ENCODE measurements at regions not wholly inside any gene's neighbourhood (a gene's known extent, or its start where the extent isn't known, plus 50 kb on each side); places are given as distances from the start of the nearest gene placed in this dataset.

DNA sequence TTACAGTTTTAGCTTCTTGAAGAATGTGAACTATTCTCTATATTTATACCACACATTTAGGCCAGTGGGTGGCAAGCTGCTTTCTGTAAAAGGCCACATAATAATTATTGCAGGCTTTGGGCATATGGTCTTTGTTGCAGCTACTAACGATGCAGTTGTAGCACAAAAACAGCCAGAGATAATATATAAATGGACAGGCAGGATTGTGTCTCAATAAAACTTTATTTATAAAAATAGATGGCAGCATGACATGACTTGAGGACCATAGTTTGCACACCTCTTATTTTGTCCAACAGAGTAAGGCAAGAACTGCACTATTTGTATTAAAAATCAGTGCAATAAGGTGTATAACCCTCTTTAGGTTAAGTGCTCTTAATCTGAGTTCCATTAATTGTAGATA is 415.0 kb downstream of the ANXA1 start:
- no peak for DNase-seq

DNA sequence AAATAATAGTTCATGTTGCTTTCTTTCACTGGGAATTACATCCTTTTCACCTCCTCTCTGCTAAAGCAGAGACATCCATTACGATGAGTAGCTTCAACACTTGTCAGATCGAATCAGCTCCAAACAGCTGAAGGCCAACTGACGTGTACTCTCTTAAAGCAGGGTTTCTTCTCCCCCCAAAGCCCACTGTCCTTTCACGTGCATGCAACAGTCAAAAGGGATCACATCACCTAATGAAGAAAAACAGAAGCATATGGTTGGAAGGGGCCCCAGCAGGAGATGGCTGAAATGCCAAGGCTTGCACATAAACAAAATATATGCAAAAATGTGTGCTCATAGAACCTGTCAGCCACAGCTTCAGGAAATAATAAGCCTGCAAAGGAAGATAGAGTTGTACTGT is 421.6 kb downstream of the ANXA1 start:
- DNase-seq = no peak

DNA sequence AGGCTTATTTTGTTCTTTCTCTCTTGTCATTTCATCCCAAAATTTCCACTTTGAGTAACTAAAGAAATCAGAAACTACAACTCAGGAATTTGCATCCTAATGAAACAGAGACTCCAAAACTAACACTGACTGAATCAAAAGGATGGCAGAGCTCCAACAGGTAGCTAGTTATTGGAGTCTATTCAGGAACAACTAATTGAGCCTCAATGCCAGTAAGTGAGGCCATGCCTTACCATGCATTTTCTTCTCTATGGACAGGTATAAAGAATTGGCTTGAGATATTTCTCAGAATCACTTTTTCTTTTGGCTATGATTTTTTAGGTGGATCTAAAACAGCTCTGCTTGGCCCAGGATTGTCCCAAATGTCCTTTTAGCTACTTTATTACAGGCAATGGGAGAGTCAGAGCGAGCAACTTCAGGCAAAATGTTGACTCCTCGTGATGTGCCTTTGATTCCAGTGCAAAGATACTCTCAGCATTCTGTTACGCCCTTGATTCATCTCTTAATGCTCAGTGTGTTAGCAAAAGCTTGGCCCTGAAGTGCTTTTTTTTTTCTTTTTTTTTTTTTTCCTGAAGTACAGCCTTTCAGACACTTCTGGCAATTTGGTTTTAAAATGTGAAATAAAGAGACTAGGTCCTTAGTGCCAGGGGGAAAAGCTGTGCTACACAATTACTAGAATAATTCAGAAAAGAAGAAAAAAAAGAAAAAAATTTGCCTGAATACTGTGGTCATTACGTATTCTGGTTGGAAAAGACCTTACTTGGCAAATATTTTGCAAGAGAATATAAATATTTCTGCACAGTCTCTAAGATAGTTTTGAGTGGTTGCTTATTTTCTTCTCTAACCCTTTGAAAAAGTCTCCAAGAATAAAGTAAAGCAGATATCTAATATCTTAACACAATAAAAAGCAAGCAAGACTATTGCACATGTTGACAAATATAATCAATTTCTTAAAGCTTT is 423.7 kb downstream of the ANXA1 start:
- no peak for DNase-seq

DNA sequence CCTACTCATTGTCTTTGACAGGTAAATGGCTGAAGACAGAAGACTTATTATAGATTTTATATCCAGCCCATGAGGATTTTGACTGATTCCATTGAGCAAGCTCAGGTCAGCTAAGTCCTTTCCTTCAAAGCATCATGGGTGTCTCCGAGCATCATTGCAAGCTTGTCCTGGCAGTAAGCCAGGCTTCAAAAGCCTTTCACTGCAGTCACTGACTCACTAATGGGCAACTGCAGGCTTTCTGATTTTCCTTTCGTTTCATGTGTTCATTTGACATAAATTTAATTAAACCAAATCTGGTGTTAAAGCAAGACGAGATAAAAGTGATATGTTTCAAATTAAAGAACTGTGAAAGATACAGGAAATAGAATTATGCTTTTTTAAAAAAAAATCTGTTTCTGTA is 426.2 kb downstream of the ANXA1 start:
- no peak for DNase-seq

DNA sequence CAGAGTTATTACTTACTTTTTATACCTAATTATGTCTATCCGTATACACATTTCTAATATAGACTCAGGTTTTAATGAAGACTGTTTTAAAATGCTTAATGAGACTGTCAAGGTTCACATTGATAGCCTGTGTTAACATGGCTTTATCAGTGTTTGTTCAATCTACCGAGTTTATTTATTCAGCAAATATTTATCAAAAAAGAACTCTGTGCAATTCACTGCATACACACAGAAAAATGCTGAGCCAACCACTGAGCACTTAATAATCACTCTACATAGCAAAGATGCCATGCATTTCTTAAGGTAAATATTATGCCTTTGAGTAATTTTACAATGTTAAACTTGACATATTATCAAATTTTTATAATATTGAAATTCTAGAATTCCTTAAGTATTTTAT is 428.2 kb downstream of the ANXA1 start:
- DNase-seq = no peak

DNA sequence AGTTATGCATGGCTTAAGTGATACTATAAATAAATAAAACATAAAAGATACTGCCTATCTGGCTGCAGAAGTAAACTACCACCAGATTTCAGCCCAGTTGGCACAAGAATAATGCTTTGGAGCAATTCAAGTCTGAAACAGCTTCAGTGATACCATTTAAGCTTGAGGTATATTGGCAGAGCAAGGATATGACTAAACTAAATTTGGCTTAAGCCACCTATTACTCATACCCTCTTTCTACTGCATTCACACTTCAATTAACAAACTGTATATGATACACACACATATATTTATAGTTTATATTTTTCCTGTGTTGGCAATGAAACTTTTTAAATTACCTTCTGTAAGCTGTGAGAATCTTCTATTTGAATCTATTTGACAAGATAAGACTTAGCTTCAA is 431.9 kb downstream of the ANXA1 start:
- DNase-seq = no peak

DNA sequence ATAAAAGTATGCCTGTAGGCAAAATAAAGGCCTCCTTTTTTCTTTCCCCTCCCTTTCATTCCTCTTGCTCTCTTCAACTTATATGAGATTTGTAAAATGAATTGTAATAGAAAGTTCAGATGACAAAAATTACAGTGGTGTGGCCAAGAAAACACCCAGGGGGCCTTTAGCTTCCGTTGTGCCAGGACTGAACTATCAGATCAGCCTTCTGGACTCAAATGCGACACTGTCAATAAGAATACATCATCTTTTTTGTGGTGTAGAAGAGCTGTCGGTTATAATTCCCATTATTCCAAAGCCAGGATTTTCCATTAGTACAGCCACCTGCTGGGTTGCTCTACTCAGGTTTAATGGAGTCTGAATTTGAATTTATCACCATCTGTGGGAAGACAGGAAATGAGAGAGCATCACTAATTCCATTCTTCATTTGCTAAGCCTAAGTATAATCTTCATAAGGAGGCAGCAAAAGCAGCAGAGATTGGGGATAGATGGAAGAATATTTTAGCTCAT is 443.4 kb downstream of the ANXA1 start:
- DNase-seq = no peak

DNA sequence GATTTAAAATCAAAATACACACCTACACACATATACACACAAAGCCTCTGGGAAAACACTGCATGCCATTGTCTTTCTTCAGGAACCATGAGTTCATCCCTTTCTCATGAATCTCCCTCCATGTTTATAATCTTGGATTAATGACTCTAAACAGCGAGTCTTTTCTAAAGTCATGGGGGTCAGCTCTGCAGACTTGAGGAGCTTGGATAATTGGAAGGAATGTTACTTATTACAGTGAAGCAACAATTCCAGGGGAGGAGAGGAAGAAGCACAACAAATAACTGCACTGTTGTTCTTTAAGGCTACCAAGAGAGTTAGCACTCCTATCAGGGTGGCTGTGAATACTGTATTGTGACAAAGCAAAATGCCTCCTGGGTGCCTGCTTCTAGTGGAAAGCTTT is 444.7 kb downstream of the ANXA1 start:
- no peak for DNase-seq

DNA sequence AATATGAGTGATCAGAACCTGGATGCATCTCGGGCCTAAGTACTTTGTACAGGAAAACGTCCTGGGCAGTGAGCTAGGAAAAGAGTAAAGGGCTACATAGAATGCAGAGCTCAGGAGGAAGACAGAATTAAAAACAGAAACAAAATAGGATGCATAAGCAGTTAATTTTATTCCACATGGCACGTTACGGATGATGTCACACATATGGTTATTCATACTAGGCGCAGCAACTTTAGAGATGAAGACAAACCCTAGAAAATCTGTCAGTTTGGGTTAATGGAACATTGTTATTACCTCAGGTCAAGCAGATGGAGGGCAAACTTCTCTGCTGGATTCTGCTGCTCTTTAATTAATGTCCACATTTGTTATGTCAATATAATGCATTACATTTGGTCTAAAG is 445.4 kb downstream of the ANXA1 start:
- DNase-seq = no peak

DNA sequence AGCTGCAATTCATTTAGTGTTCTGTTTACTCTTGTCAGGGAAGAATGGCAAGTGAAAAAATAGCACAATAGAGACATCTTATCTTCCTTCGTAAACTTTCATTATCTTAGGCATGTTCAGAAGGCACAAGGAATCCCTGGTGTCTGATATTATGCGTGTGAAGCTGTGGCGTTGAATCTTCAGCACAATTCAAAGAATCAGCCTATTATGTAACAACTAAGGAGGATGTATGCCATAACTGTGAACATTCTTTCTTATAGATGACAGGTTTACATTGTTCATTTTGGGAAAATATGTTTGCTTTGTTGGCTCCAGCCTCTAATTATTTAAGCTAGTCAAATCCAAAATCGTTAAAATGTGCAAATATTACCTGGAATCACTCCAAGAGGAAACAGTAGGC is 446.1 kb downstream of the ANXA1 start:
- DNase-seq = no peak

DNA sequence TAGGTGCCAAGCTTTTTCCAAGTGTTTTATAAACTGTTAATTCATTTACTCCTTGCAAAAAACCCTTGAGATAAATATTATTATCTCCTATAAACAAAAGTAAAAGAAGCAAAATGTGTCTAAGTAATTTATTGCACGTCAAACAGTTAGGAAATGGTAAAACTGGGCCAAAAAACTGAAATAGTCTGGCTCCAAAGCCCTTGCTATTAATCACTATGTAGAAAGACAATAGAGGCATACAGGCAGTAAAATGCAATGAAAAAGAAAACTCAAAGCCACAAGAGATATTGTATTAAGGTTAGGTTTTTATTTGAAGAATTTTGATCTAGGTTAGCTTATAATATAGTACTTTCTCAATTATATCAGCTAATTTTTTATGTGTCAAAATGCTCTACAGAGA is 457.7 kb downstream of the ANXA1 start:
- DNase-seq = no peak

DNA sequence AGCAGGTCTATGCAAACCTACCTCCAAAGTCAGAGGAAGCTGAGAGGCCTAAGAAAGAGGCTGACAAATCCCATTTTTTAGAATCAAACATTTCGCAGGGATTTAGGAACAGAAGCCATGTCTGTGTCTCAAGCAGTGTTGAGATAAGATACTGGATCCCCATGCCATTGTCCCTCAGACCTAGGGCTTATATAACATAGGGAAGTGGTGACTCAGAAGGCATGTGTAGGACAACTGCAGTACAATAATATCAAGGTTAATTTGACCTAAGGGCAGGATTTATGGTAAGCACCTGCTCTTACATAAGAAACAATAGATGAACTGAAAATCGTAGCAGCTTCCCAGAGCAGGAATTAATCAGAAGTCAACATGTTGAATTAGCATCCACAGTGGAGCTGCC is 459.4 kb downstream of the ANXA1 start:
- no peak for DNase-seq

DNA sequence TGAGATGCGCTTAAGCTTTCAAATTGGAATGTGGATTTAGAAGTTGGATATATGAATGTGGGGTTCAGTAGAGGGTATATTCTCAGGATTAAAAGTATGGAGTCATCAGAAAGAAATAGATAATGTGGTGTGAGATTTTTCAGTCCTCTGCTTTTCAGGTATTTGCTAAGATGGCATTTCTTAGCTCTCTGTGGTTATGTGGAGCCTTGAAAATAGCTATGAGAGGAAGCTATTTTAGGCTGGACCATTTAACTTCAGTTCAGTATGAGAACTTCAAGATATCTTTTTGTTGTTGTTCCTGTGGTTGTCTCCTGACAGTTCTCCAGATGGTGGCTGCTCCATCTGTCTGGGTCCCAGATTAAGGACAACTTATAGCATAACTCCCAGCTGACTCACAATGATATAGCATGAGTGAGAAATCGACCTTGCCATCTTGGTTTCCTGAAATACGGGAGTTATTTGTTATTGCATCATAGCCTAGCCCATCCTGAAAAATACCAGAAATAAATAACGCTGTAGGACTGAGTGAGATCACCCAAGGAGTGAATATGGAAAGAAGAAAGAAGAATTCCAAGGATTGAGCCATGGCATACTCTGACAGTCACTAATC is 461.5 kb downstream of the ANXA1 start:
- no peak for DNase-seq

DNA sequence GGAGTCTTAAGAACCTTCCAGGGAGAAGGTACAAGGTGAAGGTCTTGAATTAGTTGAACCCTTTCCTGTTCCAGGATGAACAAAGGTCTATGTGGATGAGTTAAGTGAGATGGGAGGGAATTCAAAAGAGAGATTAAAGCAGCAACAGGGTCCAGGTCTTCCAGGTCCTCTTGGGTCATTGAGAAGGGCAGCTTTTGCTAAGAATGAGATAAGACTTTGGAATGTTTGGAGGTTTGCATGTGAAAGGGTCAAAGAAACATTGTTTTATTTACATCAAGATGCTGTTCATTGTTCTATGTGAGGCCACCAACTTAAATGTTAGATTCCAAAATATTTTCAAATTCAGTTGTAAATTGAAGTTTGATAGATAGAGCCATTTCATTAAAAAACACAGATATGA is 463.9 kb downstream of the ANXA1 start:
- no peak for DNase-seq

DNA sequence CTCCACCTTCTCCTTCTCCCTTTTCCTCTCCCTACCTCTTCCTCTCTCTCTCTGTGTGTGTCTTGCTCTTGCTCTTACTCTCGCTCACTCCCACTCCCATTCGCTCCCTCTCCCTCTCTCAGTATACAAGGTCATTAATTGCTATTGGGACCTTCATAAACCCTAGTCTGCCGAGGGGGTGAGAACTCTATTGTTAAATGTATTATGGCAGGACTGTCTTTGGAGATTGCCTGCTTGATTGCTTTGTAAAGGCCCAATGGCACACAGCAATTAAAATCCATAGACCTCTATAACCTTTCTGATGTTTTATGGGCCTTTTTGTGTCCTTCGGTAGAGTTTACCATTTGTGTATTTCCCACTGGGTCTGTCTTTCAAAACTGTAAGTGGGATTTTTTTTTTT is 465.9 kb downstream of the ANXA1 start:
- no peak for DNase-seq

DNA sequence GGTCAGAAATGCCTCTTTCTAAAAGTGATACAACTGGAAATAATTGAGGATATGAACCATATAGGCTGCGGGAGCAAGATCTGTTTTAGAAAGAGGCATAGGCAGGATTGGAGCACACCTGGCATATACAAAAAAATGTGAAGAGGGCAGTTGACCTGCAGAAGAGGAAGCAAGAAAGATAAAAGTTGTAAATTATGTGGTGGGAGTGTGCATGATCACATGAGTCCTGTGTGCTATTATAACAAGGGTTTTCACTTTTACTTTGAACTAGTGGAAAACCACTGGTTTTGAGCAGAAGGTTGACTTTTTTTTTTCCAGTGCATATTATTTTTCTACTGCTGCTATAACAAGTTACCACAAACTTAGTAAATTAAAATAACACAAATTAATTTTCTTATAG is 489.3 kb downstream of the ANXA1 start:
- no peak for DNase-seq

DNA sequence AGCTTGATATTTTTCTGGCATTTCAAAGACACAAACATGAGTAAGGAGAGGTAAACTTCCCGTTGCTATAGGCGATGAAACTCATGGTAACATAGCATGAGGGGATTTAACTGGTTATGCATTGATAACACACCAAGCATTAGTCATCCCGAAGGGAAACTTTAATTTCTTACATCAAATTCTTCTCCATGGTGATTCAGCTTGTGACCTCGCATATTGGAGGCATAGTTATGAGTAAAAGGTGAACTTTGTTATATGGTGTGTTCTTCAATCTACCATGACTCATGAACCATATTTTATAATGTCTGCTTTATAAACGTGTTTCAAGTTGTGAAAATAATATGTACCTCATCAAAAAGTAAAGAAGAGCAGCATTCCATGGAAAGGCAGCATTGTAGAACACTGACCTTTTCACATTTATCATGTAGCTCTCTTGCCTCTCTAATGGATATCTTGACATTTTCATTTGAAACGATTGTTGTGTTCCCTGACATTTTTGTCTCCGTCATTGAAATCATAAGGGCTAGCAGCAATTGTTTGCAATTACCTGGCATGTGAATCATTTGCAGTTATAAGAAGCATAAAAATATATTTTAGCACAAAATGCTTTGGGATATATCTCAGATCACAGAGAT is 491.8 kb downstream of the ANXA1 start:
- DNase-seq = no peak

DNA sequence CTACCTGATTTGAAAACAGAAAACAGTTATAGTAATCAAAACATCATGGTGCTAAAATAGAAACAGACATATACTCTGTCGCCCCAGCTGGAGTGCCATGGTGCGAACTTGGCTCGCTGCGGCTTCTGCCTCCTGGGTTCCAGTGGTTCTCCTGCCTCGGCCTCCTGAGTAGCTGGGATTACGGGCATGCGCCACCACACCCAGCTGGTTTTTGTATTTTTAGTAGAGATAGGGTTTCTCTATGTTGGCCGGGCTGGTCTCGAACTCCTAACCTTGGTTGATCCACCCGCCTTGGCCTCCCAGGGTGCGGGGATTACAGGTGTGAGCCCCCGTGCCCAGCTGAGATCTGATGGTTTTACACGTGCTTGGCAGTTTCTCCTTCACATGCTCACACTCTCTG is 495.9 kb downstream of the ANXA1 start:
- DNase-seq = no peak

DNA sequence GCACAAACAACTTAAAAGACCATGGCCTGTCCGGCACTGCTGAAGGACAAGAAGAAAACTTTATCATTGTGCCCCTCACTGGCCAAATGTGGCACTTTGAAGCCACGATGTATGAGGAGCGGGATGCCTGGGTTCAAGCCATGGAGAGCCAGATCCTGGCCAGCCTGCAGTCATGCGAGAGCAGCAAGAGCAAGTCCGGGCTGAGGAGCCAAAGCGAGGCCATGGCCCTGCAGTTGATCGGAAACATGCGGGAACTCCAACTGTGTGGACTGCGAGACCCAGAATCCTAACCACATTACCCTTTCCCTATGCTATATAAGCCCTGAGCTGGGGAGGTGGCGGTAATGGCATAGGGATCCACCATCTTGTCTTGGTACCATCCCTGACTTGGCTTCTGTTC is 497.9 kb downstream of the ANXA1 start:
- DNase-seq = no peak

DNA sequence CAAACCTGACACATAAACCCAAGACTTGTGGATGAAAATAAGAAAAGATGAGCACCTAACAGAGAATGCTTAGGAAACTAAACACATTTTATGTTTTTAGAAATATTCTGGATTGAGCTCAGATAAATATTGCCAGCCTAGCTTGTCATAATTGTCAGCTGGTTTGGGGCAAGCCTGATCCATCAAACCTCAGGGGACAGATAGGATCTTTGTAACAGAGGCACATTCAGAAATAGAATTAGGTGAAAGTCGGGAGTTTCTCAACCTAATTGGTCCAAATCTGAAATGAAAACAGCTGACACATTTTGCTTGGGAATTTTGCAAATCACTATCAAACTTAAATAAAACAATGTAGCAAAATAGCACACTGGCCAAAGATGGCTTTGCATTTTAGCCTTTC is 503.7 kb downstream of the ANXA1 start:
- DNase-seq = no peak

DNA sequence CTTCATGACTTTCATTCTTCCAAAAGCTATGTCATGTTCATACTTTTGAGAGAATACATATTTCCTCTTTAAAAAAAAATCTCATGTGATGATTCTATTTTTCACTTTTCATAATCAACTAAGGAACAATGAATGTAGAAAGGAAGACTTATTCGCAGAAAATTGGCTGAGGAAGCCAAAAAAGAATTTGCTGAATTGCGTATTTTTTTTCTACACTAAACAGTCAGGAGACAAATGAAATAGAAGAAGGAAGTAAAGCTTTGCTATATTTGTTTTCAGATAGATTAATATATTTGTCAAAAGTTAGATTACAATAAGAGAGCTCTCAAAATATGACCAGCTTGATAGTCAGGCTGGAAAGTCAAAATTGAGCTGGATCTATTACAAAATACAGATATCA is 504.2 kb downstream of the ANXA1 start:
- DNase-seq = no peak

DNA sequence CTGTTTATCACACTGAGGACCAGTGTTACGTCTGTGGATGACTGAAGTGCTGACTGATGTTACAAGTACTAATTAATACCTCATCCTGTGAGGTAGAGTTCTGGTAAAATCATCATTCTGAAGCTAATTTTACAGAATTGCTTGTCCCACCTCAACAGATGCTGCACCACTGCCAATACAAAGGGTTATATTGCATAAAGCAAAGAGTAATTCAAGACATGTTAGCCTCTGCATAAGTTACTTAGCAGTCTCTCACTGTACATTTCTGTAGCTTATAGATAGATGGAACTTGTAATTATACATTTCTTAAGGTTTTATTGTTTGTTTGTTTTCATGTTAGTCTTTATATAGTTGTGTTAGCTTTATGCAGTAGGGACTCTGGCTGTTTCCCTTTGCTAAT is 513.6 kb downstream of the ANXA1 start:
- DNase-seq = no peak

DNA sequence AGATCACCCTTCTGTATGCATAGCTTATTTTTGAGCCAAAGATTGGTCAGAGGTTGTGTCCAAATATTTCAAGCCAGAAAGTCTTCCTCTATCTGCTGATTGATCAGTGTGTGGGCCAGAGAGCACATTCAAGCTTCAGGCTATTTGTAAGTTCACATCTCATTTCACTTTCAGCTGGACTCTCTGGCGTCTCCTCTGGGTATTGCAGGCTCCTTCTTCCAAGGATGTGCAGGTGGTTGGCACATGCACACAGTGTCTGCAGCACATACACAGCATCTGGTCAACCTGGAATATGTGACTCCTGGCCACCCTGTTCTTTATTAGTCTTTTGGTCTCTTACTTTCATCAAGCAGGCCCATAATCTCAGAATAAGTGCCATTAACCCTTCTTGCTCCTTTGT is 516.1 kb downstream of the ANXA1 start:
- DNase-seq = no peak

DNA sequence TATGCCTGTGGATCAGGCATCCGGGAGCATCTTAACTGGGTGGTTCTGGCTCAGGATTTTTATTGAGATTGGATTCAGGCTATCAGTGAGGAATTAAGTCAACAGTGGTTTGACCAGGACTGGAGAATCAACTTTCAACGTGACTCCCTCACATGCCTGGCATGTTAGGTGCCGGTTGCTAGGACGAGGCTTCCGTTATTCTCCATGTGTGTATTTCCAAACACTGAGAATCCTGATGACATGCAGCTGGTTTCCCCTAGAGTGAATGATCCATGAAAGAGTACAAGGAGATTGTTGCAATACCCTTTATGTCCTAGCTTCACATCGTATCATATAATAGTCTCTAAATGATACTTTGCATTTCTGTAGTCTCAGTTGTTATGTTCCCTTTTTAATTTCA is 529.2 kb downstream of the ANXA1 start:
- DNase-seq = no peak
